A549 (cell line): ENCODE measurements at regions not wholly inside any gene's neighbourhood (a gene's known extent, or its start where the extent isn't known, plus 50 kb on each side); places are given as distances from the start of the nearest gene placed in this dataset.

Source experiments
- POLR2A ChIP-seq: IDR thresholded peaks from 2 replicates; pipeline ENCODE4 v1.6.1; 2012; ENCODE audit warnings: mild to moderate bottlenecking, low read length
- TF ChIP-seq, protein P1 (sequence below): fragments of 450-650 bp; IDR thresholded peaks from 2 replicates; pipeline ENCODE4 v1.6.1; 2014; ENCODE audit warnings: antibody characterized with exemption

DNA sequence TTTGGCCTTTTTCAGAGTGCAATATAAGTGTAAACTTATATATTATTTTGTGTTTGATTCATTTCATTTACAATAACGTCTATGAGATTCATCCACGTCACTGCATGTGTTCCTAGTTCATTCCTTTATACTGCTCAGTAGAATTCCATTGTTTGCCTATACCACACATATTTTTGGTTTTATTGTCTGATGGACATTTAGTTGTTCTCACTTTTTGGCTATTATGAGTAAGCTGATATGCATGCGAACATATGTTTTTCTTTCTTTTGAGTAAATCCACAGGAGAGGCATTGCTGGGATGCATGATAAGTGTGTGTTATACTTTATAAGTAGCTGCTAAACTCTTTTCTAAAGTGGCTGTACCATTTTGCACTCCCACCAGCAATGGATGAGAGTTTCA is 314.8 kb upstream of the HS6ST1 start:
- TF ChIP-seq POLR2A: no peak
- TF ChIP-seq, protein P1, sequence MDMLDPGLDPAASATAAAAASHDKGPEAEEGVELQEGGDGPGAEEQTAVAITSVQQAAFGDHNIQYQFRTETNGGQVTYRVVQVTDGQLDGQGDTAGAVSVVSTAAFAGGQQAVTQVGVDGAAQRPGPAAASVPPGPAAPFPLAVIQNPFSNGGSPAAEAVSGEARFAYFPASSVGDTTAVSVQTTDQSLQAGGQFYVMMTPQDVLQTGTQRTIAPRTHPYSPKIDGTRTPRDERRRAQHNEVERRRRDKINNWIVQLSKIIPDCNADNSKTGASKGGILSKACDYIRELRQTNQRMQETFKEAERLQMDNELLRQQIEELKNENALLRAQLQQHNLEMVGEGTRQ: no peak
